GM06990 (cell line): ENCODE measurements at regions not wholly inside any gene's neighbourhood (a gene's known extent, or its start where the extent isn't known, plus 50 kb on each side); places are given as distances from the start of the nearest gene placed in this dataset.
A peak's percentile ranks its signal among the peaks of the same experiment; 100 is the strongest.

Source experiments
- DNase-seq: peaks from one replicate; pipeline ENCODE4 v3.0.0-alpha.2; 2011; ENCODE audit not compliant: insufficient read length; ENCODE audit errors: extremely low read depth
- H3K27me3 ChIP-seq: replicated peaks from 2 replicates; pipeline ENCODE4 v1.6.0; 2011; ENCODE audit warnings: low read length; ENCODE audit not compliant: control insufficient read depth, insufficient read depth
- H3K36me3 ChIP-seq: 2 replicates; pipeline ENCODE4 v1.5.1; 2011; ENCODE audit warnings: low read length; ENCODE audit not compliant: control insufficient read depth, insufficient read depth
- H3K4me3 ChIP-seq: replicated peaks from 2 replicates; pipeline ENCODE4 v1.5.1; 2011; ENCODE audit warnings: low read depth, mild to moderate bottlenecking, control low read depth, low read length
- CTCF ChIP-seq: IDR thresholded peaks from 2 replicates; pipeline ENCODE4 v1.5.1; 2011; ENCODE audit warnings: low read length, control low read depth, mild to moderate bottlenecking, inconsistent platforms; ENCODE audit not compliant: insufficient read depth, poor library complexity, severe bottlenecking

- no peaks in the 10 kb centered on the region for H3K36me3 ChIP-seq
- no peak overlapping the region for H3K4me3 ChIP-seq
- TF ChIP-seq CTCF = no peak
- H3K27me3 ChIP-seq = no peaks in the 10 kb centered on the region
- DNase-seq = no peak
These were observed 60.8 kb upstream of the MYCBP2 start for GRCh38 chr13:77387607-77388200.

GRCh38 chr13:77386880-77387606 lies 60.1 kb upstream of the MYCBP2 start:
- Histone ChIP-seq H3K27me3 (no peaks in the 10 kb centered on the region), H3K4me3 (no peak overlapping the region), H3K36me3 (no peaks in the 10 kb centered on the region)
- peak; percentile 10 for DNase-seq
- TF ChIP-seq CTCF = no peak

- no peak for TF ChIP-seq CTCF
- Histone ChIP-seq H3K36me3 (no peaks in the 10 kb centered on the region), H3K27me3 (no peaks in the 10 kb centered on the region), H3K4me3 (no peak overlapping the region)
- no peak for DNase-seq
These were observed 59.2 kb upstream of the MYCBP2 start for GRCh38 chr13:77386046-77386445.

- no peaks in the 10 kb centered on the region for H3K27me3 ChIP-seq
- DNase-seq = no peak
- no peaks in the 10 kb centered on the region for H3K36me3 ChIP-seq
- H3K4me3 ChIP-seq = no peak overlapping the region
- no peak for TF ChIP-seq CTCF
These were observed 58.1 kb upstream of the MYCBP2 start for GRCh38 chr13:77384999-77385398.

GRCh38 chr13:77383097-77383496 lies 56.2 kb upstream of the MYCBP2 start:
- Histone ChIP-seq H3K27me3 (no peaks in the 10 kb centered on the region), H3K4me3 (no peak overlapping the region), H3K36me3 (no peaks in the 10 kb centered on the region)
- TF ChIP-seq CTCF = no peak
- DNase-seq = no peak
